Inflammatory macrophage treated with lipopolysaccharide for 1 hour (primary cell): ENCODE measurements at regions not wholly inside any gene's neighbourhood (a gene's known extent, or its start where the extent isn't known, plus 50 kb on each side); places are given as distances from the start of the nearest gene placed in this dataset.
A peak's percentile ranks its signal among the peaks of the same experiment; 100 is the strongest.
"Not testable (repeated sequence)": the region's sequence is repeated elsewhere in the genome, so short reads cannot be mapped to it uniquely, and the experiment has no call there.

Experiments used
- DNase-seq, 2 donors: peaks; one replicate each; pipeline ENCODE4 v3.0.0-alpha.2; 2020 to 2022

DNA sequence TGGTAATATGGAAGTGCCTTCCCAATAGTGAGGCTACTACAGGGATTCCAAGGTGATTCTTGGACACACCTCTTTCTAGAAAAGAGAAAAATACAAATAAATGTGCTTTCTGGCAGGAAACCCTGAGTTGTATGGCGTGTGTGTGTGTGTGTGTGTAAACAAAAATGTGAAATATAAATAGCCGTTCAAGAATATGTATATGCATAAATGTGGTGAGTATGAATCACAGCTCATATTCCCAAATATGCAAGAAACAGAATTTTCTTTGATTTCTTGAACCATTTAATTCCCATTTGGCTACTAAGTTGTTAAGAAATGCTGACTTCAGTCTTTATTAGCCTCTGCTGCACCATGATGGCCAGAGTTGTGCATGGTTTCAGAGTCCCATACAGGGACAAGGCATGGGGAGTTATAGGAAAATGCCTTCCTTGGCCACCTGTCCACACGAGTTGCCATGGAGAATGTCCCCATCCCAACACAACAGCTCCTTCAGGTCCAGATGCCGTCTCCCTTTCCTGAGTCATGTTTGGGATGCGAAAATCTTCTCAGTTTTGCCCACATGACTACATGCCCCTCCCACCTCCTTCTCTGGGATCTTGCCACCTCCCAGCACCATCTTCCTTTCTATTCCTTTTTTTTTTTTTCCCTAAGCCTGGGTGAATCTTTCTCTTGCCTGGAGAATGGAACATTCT lies 312.4 kb upstream of the ECI2 start:
- no peak for DNase-seq

DNA sequence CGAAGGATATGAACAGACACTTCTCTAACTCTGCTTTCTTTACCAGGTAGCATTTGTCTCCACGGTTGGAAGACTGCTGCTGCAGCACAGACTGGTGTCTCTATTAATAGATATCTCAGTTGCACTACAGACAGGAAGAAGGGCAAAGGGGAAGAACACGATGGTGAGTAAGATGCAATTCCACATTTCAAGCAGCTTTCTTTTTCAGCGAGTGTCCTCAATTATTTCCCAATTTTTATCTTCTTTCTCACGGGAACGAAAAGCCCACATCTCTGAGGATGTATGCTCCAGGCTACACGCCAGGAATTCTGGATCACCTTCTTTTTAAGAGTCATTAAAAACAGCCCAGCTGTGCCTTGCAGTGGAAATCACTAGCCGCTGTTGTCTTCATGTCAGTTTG lies 311.6 kb upstream of the ECI2 start:
- DNase-seq, result peak; percentile 31 to 77

- peak in 1 of 2 donors; percentile 25 for DNase-seq
Measured at GRCh38 chr6:4441981-4442434, 306.6 kb upstream of the ECI2 start.

DNA sequence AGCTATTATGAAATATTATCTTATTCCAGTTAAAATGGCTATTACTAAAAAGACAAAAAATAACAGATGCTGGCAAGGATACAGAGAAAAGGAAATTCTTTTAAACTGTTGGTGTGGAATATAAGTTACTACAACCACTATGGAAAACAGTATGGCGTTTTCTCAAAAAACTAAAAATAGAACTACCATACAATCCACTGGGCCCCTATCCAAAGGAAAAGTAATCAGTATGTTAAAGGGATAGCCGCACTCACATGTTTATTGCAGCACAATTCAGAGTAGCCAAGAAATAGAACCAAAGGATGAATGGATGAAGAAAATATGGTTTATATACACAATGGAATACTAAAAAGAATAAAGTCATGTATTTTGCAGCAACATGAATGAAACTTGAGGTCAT lies 303.8 kb upstream of the ECI2 start:
- no peak for DNase-seq

DNA sequence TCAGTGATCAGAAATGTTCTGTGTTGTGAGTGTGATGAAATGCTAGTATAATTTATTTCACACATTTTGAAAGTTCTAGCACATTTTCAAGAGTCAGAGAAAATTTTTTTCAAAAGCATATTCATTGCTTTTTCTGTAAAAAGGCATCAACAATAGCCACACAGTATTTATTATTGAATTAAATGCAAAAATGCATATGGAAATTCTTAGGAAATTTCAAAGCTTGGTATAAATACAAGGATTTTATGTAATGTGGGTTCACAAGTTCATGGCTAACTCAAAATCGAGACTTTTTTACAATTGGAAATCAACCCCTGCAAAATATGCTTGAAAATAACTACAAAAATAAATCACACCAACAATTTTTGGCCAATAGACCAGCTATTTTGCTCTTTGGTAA lies 302.0 kb upstream of the ECI2 start:
- DNase-seq, result no peak

GRCh38 chr6:4435981-4436445 lies 300.6 kb upstream of the ECI2 start:
- DNase-seq, result no peak

DNA sequence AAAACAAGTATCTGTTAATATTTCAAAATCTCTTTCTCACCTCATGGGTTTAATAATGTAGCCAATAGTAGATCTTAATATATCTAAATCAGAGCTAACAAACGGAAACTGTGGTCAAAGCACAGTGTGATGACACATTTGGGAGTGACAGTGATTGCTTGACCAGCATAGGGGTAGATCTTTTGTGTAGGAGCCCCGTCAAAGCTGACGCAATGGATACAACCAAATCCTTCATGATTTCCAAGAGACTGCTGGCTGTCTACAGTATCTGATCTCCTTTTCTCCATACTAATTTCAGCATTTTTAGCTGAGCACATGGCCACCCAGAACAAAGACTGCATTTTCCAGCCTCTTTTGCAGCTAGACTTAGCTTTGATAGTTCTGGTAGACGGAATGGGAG lies 299.3 kb upstream of the ECI2 start:
- peak in 1 of 2 donors; percentile 41 for DNase-seq

- DNase-seq, result no peak
Measured at GRCh38 chr6:4433199-4433598, 297.8 kb upstream of the ECI2 start.

- no peak for DNase-seq
Measured at GRCh38 chr6:4426968-4427367, 291.6 kb upstream of the ECI2 start.

- no peak for DNase-seq
Measured at GRCh38 chr6:4421837-4422236, 286.5 kb upstream of the ECI2 start.

- DNase-seq, result no peak
Measured at GRCh38 chr6:4420160-4420865, 284.9 kb upstream of the ECI2 start.

DNA sequence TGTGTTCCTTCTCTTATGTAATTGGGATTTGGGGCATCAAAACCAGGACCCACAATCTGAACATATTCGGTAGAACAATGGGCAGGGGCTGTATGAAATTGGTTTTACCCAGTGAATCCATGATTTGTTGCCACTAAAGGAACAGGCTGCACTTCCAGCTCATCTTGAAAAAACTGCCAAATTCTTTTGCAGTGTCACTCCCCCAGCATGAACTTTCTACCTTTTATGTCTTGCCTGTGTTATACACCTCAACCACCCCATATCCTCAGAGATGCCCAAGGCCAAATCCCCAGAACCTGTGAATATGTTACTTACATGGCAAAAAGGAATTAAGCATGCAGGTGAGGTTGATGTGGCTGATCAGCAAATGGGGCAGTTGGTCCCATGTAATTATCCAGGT lies 280.2 kb upstream of the ECI2 start:
- no peak for DNase-seq

GRCh38 chr6:4414078-4414477 lies 278.7 kb upstream of the ECI2 start:
- not testable (repeated sequence) for DNase-seq

- DNase-seq, result no peak
Measured at GRCh38 chr6:4413073-4413472, 277.7 kb upstream of the ECI2 start.

DNA sequence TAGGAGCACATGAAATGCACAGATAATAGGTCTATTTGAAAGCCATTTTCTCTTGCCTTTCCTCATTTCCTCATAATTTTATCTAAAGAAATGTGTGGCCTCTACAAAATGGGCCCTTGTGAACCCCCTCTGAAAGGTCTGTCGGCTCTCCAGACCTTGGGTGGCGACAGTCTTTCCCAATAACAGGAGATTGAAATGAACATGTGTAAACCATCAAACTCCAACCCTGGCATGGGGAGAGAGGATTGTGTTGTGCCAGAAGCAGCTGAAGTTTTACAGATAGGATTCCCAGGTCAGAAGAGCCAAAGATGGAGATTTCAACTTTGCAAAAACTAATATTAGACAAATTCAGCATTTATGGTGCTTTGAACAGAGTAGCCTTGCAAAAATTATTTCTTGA lies 277.1 kb upstream of the ECI2 start:
- no peak for DNase-seq

GRCh38 chr6:4412077-4412476 lies 276.7 kb upstream of the ECI2 start:
- DNase-seq, result no peak

DNA sequence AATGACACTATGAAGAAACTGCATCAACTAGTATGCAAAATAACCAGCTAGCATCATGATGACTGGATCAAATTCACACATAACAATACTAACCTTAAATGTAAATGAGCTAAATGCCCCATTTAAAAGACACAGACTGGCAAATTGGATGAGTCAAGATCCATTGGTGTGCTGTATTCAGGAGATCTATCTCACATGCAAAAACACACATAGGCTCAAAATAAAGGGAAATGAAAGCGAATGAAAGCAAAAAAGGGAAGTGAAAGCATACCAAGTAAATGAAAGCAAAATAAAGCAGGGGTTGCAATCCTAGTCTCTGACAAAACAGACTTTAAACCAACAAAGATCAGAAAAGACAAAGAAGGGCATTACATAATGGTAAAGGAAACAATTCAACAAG lies 272.3 kb upstream of the ECI2 start:
- DNase-seq, result peak; percentile 78 to 92

DNA sequence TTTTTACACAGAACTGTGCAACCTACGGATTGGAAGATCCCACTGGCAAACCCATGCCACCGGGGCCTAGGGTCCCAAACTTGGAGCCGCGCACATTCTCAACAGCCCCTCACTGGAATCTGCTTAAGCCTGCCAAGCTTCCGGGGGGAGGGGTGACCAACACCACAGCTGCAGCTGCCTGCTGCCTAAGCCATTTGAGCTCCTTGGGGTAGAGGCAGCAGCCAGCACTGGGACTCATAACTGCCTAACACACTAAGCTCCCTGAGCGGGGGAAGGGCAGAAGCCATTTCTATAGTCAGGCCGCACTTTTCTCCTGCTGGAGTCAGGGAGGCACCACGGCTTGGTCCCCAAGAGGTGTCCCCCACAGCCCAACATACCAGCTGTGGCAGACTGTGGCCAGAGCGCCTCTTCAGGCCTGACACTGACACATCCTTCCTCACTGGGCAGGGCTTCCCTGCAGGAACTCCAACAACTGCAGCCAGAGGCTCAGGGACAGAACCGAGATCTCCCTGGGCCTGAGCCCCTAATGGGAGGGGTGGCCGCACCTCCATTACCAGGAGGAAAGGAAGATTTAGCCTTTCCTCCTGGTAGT lies 270.3 kb upstream of the ECI2 start:
- no peak for DNase-seq

DNA sequence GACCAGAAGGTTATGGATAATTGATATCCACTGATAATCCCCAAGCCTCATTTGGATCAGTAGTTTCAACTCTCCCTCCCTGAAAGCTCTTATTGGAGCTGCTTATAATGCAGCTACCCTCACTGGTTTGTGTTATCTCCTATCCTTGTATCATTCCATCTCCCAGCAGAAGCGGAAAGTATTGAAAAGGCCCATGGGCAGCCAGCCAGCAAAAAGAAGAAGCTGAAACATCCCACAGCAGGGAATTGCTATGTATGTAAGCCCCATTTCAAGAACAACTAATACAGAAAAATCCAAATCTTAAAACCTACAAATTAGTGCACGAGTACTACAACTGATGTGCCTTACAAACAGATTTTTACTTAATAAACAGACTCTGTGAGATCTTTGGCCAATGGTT lies 269.0 kb upstream of the ECI2 start:
- no peak for DNase-seq

DNA sequence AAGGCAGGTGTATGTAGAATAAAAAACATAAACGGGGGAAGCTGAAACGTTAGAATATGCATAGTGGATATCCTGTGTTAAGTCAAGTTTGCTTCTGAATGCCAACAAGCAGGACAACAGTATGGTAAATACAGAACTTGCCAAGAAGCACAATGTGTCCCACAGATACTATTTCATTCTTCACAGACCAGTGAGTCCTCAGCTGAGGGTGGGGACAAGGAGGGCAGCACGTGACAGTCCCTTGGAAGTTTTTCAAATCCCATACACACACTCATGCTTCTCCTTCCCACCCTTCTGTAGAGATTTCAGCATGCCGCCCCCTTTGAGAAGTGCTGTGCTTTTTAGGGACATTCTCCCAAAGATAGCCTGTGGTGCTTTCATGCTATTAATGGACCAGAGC lies 268.5 kb upstream of the ECI2 start:
- DNase-seq, result peak in 1 of 2 donors; percentile 15

GRCh38 chr6:4403023-4403752 lies 267.8 kb upstream of the ECI2 start:
- no peak for DNase-seq

- peak; percentile 8 to 53 for DNase-seq
Measured at GRCh38 chr6:4402477-4402976, 267.2 kb upstream of the ECI2 start.
